GM18907 (cell line): ENCODE measurements at regions not wholly inside any gene's neighbourhood (a gene's known extent, or its start where the extent isn't known, plus 50 kb on each side); places are given as distances from the start of the nearest gene placed in this dataset.
"Not testable (repeated sequence)": the region's sequence is repeated elsewhere in the genome, so short reads cannot be mapped to it uniquely, and the experiment has no call there.

Source experiments
- ATAC-seq: cut with Tn5 transposase; IDR thresholded peaks from one replicate; pipeline ENCODE4 v1.9.1; 2021; ENCODE audit warnings: mild to moderate bottlenecking, moderate library complexity; ENCODE audit not compliant: unreplicated experiment

- no peak for ATAC-seq
Observed at GRCh38 chr1:116850436-116850835, 59.3 kb upstream of the PTGFRN start.

- not testable (repeated sequence) for ATAC-seq
Observed at GRCh38 chr1:116851189-116851588, 58.5 kb upstream of the PTGFRN start.

DNA sequence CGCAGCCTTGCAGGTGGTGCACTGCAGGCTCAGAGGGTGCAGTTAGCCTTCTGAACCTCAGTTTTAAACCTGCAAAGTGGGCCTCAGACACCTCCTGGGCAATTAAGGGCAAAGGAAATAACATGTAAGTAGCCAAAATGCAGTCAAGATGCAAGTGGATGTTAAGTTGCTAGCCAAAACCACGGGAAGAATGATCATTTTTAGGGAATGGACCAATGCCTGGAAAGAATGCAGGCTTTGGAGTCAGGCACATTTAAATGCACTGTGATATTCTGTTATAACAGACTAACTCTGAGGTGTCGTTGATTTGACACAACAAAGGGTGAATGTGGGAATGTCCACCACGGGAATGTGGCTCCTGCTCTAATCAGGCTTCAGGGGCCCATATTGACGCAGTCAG lies 57.9 kb upstream of the PTGFRN start:
- ATAC-seq, result no peak

DNA sequence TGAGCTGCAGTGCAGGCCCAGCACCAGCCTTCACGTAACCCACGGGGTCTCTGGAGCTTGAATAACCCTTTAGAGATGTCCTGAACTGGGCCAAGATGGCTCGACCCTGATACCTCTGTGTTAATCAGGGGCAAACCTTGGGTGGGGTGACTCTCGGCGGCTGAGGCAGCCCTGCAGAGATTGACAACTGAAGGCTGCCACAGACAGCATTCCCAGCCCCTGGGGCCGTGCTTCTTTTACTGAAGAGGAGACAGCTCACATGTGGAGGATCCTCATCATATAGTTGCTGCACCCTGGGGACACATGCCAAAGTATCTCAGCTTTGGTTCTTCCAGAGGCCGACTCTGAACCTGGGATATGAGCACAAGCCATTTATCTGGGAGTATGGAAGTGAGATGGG lies 57.3 kb upstream of the PTGFRN start:
- no peak for ATAC-seq

DNA sequence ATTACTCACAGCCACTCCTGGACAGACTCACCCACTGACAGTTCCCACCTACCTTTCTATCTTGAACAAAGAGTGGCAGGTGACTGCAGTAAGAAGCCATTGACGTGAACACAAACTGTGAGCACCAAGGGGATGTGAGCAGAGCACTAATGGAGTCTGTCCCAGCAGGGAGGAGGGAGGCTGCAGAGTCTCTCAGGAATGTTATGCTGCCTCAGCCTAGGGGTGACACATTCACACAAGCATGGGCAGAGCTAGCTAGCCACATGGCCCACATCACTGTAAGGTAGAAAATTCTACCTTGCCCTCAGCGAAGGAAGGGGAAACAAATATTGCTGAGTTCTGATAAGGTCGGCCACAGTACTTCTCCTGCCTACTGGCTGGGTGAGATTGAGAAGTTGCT lies 56.8 kb upstream of the PTGFRN start:
- no peak for ATAC-seq

DNA sequence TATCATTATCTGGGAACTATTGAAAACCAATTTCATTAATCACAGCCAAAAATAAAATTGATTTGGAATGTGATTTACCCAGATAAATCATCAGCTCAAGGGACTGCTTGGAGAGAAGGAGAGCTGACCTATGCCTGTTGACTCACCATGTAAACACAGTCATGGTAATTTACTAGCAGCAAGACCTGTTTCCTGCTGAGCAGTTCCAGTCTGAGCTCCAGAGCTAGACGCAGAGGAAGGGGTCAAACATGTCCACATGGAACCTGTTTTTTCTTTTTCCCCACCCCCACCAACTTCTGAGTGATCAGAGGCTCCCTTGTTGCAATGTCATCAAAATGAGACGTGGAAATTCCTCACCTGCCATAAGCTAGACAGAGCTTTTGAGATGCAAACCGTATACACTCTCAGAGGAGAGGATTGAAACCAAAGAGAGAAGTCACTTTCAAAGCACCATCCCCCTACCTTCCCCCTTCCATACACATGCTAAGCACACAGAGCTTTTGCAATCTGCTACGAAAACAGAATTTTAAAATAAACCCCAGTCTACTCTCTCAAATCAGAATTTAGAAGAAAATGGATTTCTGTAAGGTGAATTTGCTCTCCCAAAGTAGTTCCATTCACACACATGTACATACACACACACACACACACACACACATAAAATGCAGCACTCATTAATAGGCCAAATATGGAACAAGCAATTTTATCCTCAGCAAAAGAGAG lies 55.9 kb upstream of the PTGFRN start:
- ATAC-seq, result no peak

DNA sequence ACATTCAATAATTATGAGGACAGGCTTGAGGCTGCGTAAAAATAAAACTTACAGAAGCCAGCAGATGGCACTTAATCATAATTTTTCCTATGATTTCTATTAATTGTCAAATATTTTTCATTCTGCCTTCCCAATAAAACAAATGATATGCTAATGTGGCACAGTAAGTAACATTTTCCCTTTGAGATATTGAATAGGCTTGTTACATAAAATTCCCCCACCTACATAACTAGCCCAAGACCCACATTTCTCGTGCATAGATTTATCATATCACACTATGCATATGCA lies 55.4 kb upstream of the PTGFRN start:
- no peak for ATAC-seq

GRCh38 chr1:116854716-116855115 lies 55.0 kb upstream of the PTGFRN start:
- no peak for ATAC-seq

- ATAC-seq, result no peak
Observed at GRCh38 chr1:116855191-116855619, 54.5 kb upstream of the PTGFRN start.

GRCh38 chr1:116855773-116856201 lies 53.9 kb upstream of the PTGFRN start:
- ATAC-seq, result no peak

- ATAC-seq, result no peak
Observed at GRCh38 chr1:116856312-116856711, 53.4 kb upstream of the PTGFRN start.

- no peak for ATAC-seq
Observed at GRCh38 chr1:116857092-116857491, 52.6 kb upstream of the PTGFRN start.
